LNCaP clone FGC (cell line): ENCODE measurements at regions not wholly inside any gene's neighbourhood (a gene's known extent, or its start where the extent isn't known, plus 50 kb on each side); places are given as distances from the start of the nearest gene placed in this dataset.

ENCODE experiments used
- DNase-seq: peaks from one replicate; pipeline ENCODE4 v3.0.0-alpha.2; 2011; ENCODE audit warnings: low read depth
- H3K4me3 ChIP-seq: 2 replicates; pipeline ENCODE4 v1.5.1; 2011; ENCODE audit warnings: mild to moderate bottlenecking, low read depth, low read length, control low read depth
- TF ChIP-seq, protein P1 (sequence below): IDR thresholded peaks from 2 replicates; pipeline ENCODE4 v1.5.1; 2012; ENCODE audit warnings: mild to moderate bottlenecking; ENCODE audit not compliant: control insufficient read depth, insufficient read depth; ENCODE audit errors: extremely low read depth

DNA sequence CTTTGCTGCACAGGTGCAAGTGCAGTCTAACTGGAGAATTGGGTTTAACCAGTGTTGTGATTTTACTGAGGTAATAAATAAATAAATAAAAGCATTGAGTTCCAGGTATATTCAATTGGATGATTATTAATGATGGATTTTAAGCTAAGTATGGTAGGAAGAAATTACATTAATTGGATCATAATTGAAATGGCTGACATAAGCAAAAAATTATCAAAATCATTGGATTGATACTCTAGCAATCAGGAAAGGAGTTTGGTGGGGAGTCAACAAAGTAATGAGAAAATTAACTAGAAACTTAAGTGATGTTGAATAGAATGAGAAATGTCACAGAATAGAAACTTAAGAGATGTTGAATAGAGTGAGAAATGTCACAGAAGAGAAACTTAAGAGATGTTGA, 981.9 kb downstream of the SI start:
- no peak for DNase-seq
- no peak overlapping the region for H3K4me3 ChIP-seq
- TF ChIP-seq, protein P1, sequence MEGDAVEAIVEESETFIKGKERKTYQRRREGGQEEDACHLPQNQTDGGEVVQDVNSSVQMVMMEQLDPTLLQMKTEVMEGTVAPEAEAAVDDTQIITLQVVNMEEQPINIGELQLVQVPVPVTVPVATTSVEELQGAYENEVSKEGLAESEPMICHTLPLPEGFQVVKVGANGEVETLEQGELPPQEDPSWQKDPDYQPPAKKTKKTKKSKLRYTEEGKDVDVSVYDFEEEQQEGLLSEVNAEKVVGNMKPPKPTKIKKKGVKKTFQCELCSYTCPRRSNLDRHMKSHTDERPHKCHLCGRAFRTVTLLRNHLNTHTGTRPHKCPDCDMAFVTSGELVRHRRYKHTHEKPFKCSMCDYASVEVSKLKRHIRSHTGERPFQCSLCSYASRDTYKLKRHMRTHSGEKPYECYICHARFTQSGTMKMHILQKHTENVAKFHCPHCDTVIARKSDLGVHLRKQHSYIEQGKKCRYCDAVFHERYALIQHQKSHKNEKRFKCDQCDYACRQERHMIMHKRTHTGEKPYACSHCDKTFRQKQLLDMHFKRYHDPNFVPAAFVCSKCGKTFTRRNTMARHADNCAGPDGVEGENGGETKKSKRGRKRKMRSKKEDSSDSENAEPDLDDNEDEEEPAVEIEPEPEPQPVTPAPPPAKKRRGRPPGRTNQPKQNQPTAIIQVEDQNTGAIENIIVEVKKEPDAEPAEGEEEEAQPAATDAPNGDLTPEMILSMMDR = no peak

- DNase-seq = no peak
- H3K4me3 ChIP-seq = no peak overlapping the region
- TF ChIP-seq, protein P1 = no peak
Observed at GRCh38 chr3:164095949-164096348, 982.3 kb downstream of the SI start.

DNA sequence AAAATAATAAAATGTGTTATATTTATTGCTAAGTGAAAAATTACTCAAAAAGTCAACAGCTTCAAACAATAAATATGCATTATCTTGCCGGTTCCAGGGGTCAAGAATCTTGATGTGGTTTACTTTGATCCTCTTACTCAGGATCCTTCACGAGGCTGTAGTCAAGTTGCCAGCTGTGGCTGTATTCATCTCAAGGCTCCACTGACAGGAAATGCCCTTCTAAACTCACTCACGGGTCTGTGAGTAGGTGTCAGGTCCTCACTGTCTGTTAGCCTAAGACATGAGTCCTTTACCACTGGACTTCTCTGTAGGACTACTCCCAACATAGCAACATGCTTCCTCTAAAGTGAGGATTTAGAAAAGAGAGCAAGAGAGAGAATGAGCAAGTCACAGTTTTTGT, 983.0 kb downstream of the SI start:
- TF ChIP-seq, protein P1 = no peak
- DNase-seq = no peak
- no peak overlapping the region for H3K4me3 ChIP-seq

- TF ChIP-seq, protein P1 = no peak
- DNase-seq = no peak
Observed at GRCh38 chr3:164094546-164094945, 983.8 kb downstream of the SI start.

DNA sequence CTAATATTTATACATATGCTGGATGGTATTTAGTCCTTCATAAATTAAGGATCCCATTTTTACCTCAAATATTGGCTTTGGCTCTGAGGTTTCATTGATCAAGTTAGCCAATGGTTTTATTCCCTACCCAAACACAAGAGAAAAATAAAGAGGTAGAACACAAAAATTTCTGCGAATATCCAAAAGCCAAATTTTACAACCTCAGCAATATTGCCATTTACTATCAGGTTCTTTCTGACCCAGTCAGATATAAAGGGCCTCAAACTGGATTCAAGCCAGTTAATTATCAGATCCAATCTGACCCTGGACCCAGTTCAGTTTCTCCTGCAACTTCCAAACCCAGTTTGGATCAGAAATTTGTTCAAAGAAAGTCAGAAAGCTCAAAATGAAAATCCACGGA, 998.1 kb downstream of the SI start:
- DNase-seq = no peak
- TF ChIP-seq, protein P1 = no peak
- no peak overlapping the region for H3K4me3 ChIP-seq

More at GRCh38 chr3:164094546-164094945, 983.8 kb downstream of the SI start:
- no peak overlapping the region for H3K4me3 ChIP-seq

DNA sequence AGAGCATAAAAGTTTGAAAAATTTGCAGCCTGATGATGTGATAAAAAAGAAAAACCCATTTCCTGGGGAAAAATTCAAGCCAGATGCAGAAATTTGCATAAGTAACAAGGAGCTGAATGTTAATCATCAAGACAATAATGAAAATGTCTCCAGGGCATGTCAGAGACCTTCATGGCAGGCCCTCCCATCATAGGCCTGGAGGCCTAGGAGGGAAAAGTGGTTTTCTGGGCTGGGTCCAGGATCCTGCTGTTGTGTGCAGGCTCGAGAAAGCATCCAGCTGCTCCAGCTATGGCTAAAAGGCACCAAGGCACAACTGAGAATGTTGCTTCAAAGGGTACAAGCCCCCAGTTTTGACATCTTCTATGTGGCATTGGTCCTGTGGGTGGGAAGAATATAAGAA, 1014.0 kb downstream of the SI start:
- TF ChIP-seq, protein P1 = no peak
- DNase-seq = no peak

DNA sequence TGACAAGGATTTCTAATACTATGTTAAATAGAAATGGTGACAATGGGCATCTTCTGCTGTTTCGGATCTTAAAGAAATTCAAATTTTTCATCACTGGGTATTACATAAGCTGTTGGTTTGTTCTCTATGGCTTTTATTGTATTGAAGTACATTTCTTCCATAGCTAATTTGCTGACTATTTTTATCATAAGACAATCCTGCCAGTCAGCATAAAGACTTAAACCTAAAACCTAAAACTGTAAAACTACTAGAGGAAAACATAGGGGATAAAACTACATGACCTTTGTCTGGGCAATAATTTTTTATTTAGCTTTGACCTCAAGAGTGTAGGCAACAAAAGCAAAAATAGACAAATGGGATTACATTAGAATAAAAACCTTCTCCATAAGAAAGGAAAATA, 1017.4 kb downstream of the SI start:
- DNase-seq = no peak
- TF ChIP-seq, protein P1 = no peak
- no peak overlapping the region for H3K4me3 ChIP-seq

More for the DNA sequence above, 1014.0 kb downstream of the SI start:
- no peak overlapping the region for H3K4me3 ChIP-seq
